Epithelial cell of proximal tubule (primary cell): ENCODE measurements at regions not wholly inside any gene's neighbourhood (a gene's known extent, or its start where the extent isn't known, plus 50 kb on each side); places are given as distances from the start of the nearest gene placed in this dataset.

Source experiments
- DNase-seq: peaks from one replicate; pipeline ENCODE4 v3.0.0-alpha.2; 2011; ENCODE audit warnings: low read depth
- H3K4me3 ChIP-seq: 2 replicates; pipeline ENCODE4 v1.5.1; 2011; ENCODE audit warnings: low read depth, mild to moderate bottlenecking, low read length
- TF ChIP-seq, protein P1 (sequence below): conservative IDR thresholded peaks from 2 replicates; pipeline ENCODE4 v1.5.1; 2012; ENCODE audit warnings: low read depth, mild to moderate bottlenecking, low read length

- H3K4me3 ChIP-seq: no peak overlapping the region
- TF ChIP-seq, protein P1, sequence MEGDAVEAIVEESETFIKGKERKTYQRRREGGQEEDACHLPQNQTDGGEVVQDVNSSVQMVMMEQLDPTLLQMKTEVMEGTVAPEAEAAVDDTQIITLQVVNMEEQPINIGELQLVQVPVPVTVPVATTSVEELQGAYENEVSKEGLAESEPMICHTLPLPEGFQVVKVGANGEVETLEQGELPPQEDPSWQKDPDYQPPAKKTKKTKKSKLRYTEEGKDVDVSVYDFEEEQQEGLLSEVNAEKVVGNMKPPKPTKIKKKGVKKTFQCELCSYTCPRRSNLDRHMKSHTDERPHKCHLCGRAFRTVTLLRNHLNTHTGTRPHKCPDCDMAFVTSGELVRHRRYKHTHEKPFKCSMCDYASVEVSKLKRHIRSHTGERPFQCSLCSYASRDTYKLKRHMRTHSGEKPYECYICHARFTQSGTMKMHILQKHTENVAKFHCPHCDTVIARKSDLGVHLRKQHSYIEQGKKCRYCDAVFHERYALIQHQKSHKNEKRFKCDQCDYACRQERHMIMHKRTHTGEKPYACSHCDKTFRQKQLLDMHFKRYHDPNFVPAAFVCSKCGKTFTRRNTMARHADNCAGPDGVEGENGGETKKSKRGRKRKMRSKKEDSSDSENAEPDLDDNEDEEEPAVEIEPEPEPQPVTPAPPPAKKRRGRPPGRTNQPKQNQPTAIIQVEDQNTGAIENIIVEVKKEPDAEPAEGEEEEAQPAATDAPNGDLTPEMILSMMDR: no peak
- no peak for DNase-seq
Observed at GRCh38 chr20:3354247-3354646, 53.2 kb downstream of the DNAAF9 start.

DNA sequence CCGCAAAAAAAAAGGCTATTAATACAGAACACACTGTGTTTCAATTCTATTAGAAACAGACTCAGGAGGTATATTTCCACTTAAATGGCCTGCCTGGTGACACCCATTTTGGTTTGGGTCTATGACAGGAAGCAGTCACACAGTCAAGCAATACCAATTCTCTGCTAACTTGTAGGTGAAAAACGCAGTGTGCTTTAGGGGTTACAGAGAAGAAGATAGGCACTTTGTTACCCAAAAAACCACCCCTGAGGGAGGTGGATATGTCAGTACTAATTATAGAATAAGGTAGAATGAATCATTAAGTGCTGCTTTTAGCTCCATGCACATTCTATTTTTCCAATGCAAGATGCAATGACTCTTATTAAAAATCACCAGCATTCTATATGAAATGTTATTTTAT lies 53.8 kb downstream of the DNAAF9 start:
- TF ChIP-seq, protein P1: no peak
- DNase-seq: no peak
- no peak overlapping the region for H3K4me3 ChIP-seq

GRCh38 chr20:3352202-3352601 lies 55.3 kb downstream of the DNAAF9 start:
- no peak for DNase-seq
- H3K4me3 ChIP-seq: no peak overlapping the region
- TF ChIP-seq, protein P1: no peak

DNA sequence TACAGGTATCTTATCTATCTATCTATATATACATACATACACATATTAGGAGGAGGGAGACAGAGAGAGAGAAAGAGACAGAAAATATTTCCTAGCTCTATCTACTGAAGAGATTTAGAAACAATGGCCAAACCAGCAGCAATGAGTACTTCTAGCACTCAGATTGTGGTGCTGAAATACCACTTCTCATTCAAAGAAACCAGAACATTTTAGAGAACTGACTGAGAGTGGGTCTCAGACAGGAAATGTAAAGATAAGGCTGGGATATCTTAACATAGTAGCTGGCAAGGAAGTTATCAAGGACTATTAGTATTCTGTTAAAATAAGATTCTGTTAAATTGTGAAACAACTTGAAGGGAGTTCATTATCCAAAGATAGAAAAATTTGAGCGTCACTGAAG lies 57.0 kb downstream of the DNAAF9 start:
- H3K4me3 ChIP-seq: no peak overlapping the region
- no peak for DNase-seq
- TF ChIP-seq, protein P1: no peak

DNA sequence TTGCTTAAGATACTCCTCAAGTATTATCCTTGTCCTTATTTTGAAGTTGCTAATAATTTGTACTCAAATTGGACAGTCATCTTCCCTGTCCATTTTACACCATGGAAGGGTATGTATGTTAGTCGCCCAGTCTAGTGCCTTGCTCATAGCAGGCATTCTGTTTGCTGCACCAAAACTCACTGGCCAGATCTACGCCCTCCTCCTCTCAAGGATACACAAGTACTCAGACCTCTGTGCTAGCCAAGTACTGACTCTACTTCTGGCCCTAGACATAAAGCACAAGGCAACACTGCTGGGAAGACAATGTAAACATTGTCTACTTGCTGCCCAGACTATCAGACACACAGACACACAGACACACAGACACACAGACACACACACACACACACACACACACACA lies 57.7 kb downstream of the DNAAF9 start:
- no peak for DNase-seq
- no peak overlapping the region for H3K4me3 ChIP-seq
- TF ChIP-seq, protein P1: no peak

- TF ChIP-seq, protein P1: no peak
- DNase-seq: no peak
- H3K4me3 ChIP-seq: no peak overlapping the region
Observed at GRCh38 chr20:3342766-3343165, 64.7 kb downstream of the DNAAF9 start.

- H3K4me3 ChIP-seq: no peak overlapping the region
- DNase-seq: no peak
- TF ChIP-seq, protein P1: no peak
Observed at GRCh38 chr20:3340443-3340842, 67.0 kb downstream of the DNAAF9 start.
